ENCODE measurements at regions not wholly inside any gene's neighbourhood (a gene's known extent, or its start where the extent isn't known, plus 50 kb on each side); places are given as distances from the start of the nearest gene placed in this dataset.

DNA sequence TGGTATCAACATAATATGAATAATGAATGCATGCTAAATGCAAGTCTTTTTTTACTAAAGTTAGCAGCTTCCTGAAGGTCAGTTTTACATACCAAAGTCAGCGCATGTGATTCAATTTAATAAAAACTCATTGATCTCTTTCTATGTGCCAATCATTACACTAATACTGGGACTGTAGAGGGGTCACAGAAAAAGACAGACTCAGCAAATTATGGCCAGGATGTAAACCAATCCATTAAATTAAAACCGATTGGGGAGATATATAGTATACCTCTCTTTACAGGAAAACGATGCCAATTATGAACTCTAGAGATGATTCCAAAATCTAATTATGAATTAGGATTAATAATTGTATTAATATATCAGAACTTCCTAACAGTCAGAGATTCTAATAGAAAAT, 624.4 kb upstream of the PCDH20 start:
- TF ChIP-seq, protein P1, sequence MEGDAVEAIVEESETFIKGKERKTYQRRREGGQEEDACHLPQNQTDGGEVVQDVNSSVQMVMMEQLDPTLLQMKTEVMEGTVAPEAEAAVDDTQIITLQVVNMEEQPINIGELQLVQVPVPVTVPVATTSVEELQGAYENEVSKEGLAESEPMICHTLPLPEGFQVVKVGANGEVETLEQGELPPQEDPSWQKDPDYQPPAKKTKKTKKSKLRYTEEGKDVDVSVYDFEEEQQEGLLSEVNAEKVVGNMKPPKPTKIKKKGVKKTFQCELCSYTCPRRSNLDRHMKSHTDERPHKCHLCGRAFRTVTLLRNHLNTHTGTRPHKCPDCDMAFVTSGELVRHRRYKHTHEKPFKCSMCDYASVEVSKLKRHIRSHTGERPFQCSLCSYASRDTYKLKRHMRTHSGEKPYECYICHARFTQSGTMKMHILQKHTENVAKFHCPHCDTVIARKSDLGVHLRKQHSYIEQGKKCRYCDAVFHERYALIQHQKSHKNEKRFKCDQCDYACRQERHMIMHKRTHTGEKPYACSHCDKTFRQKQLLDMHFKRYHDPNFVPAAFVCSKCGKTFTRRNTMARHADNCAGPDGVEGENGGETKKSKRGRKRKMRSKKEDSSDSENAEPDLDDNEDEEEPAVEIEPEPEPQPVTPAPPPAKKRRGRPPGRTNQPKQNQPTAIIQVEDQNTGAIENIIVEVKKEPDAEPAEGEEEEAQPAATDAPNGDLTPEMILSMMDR (IDR thresholded peaks at IDR 0.05; ENCODE audit: low read depth, low read length) = no peak
- no peak for TF ChIP-seq EZH2phosphoT487 (IDR thresholded peaks at IDR 0.05; ENCODE audit: low read depth)
